SHP77 treated with DMSO at 0.1 percent for 48 hours (cell line): ENCODE measurements at regions not wholly inside any gene's neighbourhood (a gene's known extent, or its start where the extent isn't known, plus 50 kb on each side); places are given as distances from the start of the nearest gene placed in this dataset.
"Not testable (repeated sequence)": the region's sequence is repeated elsewhere in the genome, so short reads cannot be mapped to it uniquely, and the experiment has no call there.

Experiments
- DNase-seq: peaks from one replicate; lab custom pipeline; 2025; lab: John Stamatoyannopoulos, UW

- DNase-seq = no peak
Observed at GRCh38 chr7:114364151-114364550, 50.5 kb upstream of the FOXP2 start.

GRCh38 chr7:114363292-114363691 is 51.3 kb upstream of the FOXP2 start:
- no peak for DNase-seq

GRCh38 chr7:114358911-114359310 is 55.7 kb upstream of the FOXP2 start:
- no peak for DNase-seq

GRCh38 chr7:114356133-114356532 is 58.5 kb upstream of the FOXP2 start:
- no peak for DNase-seq

- DNase-seq = no peak
Observed at GRCh38 chr7:114354306-114354705, 60.3 kb upstream of the FOXP2 start.

- DNase-seq = no peak
Observed at GRCh38 chr7:114345494-114345893, 69.1 kb upstream of the FOXP2 start.

- DNase-seq = no peak
Observed at GRCh38 chr7:114343949-114344708, 70.5 kb upstream of the FOXP2 start.

- DNase-seq = no peak
Observed at GRCh38 chr7:114342431-114343179, 72.0 kb upstream of the FOXP2 start.

GRCh38 chr7:114341648-114342047 is 73.0 kb upstream of the FOXP2 start:
- no peak for DNase-seq

GRCh38 chr7:114334989-114335388 is 79.6 kb upstream of the FOXP2 start:
- DNase-seq = no peak

GRCh38 chr7:114329458-114329857 is 85.2 kb upstream of the FOXP2 start:
- DNase-seq = not testable (repeated sequence)

GRCh38 chr7:114317450-114318098 is 97.0 kb upstream of the FOXP2 start:
- no peak for DNase-seq

GRCh38 chr7:114312649-114313048 is 102.0 kb upstream of the FOXP2 start:
- DNase-seq = no peak

- no peak for DNase-seq
Observed at GRCh38 chr7:114310345-114311110, 104.1 kb upstream of the FOXP2 start.

GRCh38 chr7:114309729-114310128 is 104.9 kb upstream of the FOXP2 start:
- no peak for DNase-seq

- DNase-seq = no peak
Observed at GRCh38 chr7:114303301-114303700, 111.3 kb upstream of the FOXP2 start.

GRCh38 chr7:114302858-114303257 is 111.8 kb upstream of the FOXP2 start:
- DNase-seq = no peak

GRCh38 chr7:114298011-114298410 is 116.6 kb upstream of the FOXP2 start:
- DNase-seq = no peak

GRCh38 chr7:114297121-114297520 is 117.5 kb upstream of the FOXP2 start:
- no peak for DNase-seq

GRCh38 chr7:114295522-114295921 is 119.1 kb upstream of the FOXP2 start:
- no peak for DNase-seq

GRCh38 chr7:114294036-114294435 is 120.6 kb upstream of the FOXP2 start:
- no peak for DNase-seq
